ENCODE measurements at regions not wholly inside any gene's neighbourhood (a gene's known extent, or its start where the extent isn't known, plus 50 kb on each side); places are given as distances from the start of the nearest gene placed in this dataset.

- TF ChIP-seq PHF8 (IDR thresholded peaks at IDR 0.05; ENCODE audit: borderline replicate concordance, low read depth) = no peak
- no peak for TF ChIP-seq CHD2 (IDR thresholded peaks at IDR 0.05; ENCODE audit: low read length, partially characterized antibody)
Measured at GRCh38 chr5:171575386-171575785, 155.9 kb downstream of the FGF18 start (continued).

DNA sequence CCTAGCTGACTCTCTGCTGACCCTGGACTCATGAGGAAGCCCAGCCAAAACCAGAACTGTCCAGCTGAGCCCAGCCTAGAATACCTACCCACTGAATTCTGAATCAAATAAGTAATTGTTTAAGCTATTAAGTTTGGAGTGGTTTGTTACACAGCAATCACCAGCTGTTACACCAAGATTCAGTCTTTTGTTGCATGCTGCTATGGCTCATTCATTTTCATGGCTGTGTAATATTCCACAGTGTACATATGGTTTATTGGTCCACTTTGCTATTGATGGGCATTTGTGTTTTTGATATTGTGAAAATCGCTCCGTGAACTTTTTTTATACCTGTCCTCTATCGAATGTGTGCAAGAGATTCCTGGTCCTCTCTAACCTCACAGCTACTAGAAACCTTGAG is 156.4 kb downstream of the FGF18 start:
- Histone ChIP-seq H3K27ac (no peak overlapping the region), H3K4me2 (no peak overlapping the region), H3K9me3 (peaks cover 4% of the 10 kb centered on the region; the same call in 1 of the 3 replicates), H3K4me1 (no peaks in the 10 kb centered on the region), H3K4me3 (no peak overlapping the region)
- WGBS (ENCODE audit: missing lambda C conversion rate) = 23% methylated on average over 3 of the region's 3 CpGs
- no peak for DNase-seq (ENCODE audit: low read depth in 1 of 2, low spot score in 1 of 2)
- no peak for ATAC-seq
- CTCF ChIA-PET = no interaction called here
- POLR2A ChIA-PET = no interaction called here
- FAIRE-seq = no peak
- TF ChIP-seq ESRRA (IDR thresholded peaks at IDR 0.05; ENCODE audit: borderline replicate concordance, low read length) (no peak), JUNB (IDR thresholded peaks at IDR 0.05) (no peak), EHF (CRISPR knock-in tag; IDR thresholded peaks at IDR 0.05) (no peak), NR3C1 (IDR thresholded peaks at IDR 0.05) (no peak), TP53 (CRISPR knock-in tag; IDR thresholded peaks at IDR 0.05) (no peak), GATA3 (IDR thresholded peaks at IDR 0.05; ENCODE audit: borderline replicate concordance) (no peak), EP300 (IDR thresholded peaks at IDR 0.05) (no peak), SREBF2 (IDR thresholded peaks at IDR 0.05) (no peak), CBX8 (IDR thresholded peaks at IDR 0.05) (no peak), NFE2L2 (conservative IDR thresholded peaks at IDR 0.05; ENCODE audit: low read length) (no peak), NPAS2 (CRISPR knock-in tag; IDR thresholded peaks at IDR 0.05; ENCODE audit: borderline replicate concordance) (no peak), TFCP2L1 (CRISPR knock-in tag; IDR thresholded peaks at IDR 0.05) (no peak), HOXB5 (CRISPR knock-in tag; IDR thresholded peaks at IDR 0.05) (no peak), HEYL (CRISPR knock-in tag; IDR thresholded peaks at IDR 0.05) (no peak), JUN (IDR thresholded peaks at IDR 0.05) (no peak), ZNF302 (CRISPR knock-in tag; IDR thresholded peaks at IDR 0.05) (no peak), POLR2A (IDR thresholded peaks at IDR 0.05; ENCODE audit: low read length) (no peak), CHD2 (IDR thresholded peaks at IDR 0.05; ENCODE audit: low read length, partially characterized antibody) (no peak)
- TF ChIP-seq, protein P1, sequence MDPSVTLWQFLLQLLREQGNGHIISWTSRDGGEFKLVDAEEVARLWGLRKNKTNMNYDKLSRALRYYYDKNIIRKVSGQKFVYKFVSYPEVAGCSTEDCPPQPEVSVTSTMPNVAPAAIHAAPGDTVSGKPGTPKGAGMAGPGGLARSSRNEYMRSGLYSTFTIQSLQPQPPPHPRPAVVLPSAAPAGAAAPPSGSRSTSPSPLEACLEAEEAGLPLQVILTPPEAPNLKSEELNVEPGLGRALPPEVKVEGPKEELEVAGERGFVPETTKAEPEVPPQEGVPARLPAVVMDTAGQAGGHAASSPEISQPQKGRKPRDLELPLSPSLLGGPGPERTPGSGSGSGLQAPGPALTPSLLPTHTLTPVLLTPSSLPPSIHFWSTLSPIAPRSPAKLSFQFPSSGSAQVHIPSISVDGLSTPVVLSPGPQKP (IDR thresholded peaks at IDR 0.05; ENCODE audit: low read depth, low read length) = no peak
- TF ChIP-seq, protein P2, sequence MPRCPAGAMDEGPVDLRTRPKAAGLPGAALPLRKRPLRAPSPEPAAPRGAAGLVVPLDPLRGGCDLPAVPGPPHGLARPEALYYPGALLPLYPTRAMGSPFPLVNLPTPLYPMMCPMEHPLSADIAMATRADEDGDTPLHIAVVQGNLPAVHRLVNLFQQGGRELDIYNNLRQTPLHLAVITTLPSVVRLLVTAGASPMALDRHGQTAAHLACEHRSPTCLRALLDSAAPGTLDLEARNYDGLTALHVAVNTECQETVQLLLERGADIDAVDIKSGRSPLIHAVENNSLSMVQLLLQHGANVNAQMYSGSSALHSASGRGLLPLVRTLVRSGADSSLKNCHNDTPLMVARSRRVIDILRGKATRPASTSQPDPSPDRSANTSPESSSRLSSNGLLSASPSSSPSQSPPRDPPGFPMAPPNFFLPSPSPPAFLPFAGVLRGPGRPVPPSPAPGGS (IDR thresholded peaks at IDR 0.05) = no peak

DNA sequence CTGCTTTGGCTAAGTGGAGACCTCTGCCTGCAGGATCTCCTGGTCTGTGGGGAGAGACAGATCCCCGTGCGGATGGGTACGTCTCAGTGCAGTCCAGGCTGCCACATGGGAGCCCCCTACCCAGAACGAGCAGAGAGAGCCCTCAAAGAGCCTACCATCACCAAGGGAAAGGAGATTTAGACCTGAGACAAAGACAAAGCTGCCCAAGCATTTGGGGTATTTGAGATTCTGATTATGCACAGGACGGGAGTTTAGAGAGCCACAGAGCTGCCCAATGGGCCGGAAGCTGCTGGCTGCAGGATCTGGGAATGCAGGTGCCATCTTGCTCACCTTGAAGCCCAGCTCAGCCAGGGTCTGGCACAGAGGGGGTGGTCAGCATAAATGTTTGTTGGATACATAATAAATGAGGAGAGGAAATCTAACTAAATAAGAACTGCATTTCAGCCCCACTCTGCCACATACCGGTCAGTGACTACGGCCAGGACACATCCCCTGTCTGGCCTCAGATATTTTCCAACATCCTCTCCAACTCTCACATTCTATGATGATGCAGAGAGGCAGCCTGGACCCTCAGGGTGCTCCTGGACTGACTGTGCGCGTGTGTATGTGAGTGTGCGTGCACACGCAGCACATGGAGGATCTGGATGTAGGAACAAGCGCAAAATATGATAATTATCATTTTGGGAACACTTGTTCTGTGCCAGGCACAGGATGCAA is 157.8 kb downstream of the FGF18 start:
- H3K4me1 ChIP-seq = no peaks in the 10 kb centered on the region
- 71% methylated on average over 13 of the region's 13 CpGs for WGBS (ENCODE audit: missing lambda C conversion rate)
- POLR2A ChIA-PET = no interaction called here
- TF ChIP-seq NFE2L2 (conservative IDR thresholded peaks at IDR 0.05; ENCODE audit: low read length) (no peak), FOXS1 (CRISPR knock-in tag; IDR thresholded peaks at IDR 0.05) (no peak), FOSB (CRISPR knock-in tag; IDR thresholded peaks at IDR 0.05) (no peak), ZNF302 (CRISPR knock-in tag; IDR thresholded peaks at IDR 0.05) (no peak), RFX5 (IDR thresholded peaks at IDR 0.05) (no peak), MAFK (IDR thresholded peaks at IDR 0.05; ENCODE audit: partially characterized antibody) (no peak), ZFP36 (IDR thresholded peaks at IDR 0.05; ENCODE audit: borderline replicate concordance, partially characterized antibody) (no peak), KDM5A (IDR thresholded peaks at IDR 0.05) (no peak)
- no peak for FAIRE-seq
- no peak overlapping the region for H3K4me2 ChIP-seq
- peaks cover 4% of the 10 kb centered on the region; the same call in 1 of the 3 replicates for H3K9me3 ChIP-seq
- ATAC-seq = no peak
- no peak overlapping the region for H3K4me3 ChIP-seq
- CTCF ChIA-PET = no interaction called here
- H3K27ac ChIP-seq = no peak overlapping the region
- no peak for DNase-seq (ENCODE audit: low read depth in 1 of 2, low spot score in 1 of 2)
